Endometrium (tissue), 2 donors: ENCODE measurements at regions not wholly inside any gene's neighbourhood (a gene's known extent, or its start where the extent isn't known, plus 50 kb on each side); places are given as distances from the start of the nearest gene placed in this dataset.
A peak's percentile ranks its signal among the peaks of the same experiment; 100 is the strongest.

Source experiments
- FAIRE-seq: peaks from 2 replicates; lab custom pipeline; 2012; peaks lifted over from hg19 to GRCh38; lab: Jason Lieb, UNC
- donor health status: control.
- donor health status: control.

- FAIRE-seq: no peak
Observed at GRCh38 chr5:97600486-97600885, 417.4 kb upstream of the RIOK2 start.

- FAIRE-seq: no peak
Observed at GRCh38 chr5:97601651-97602050, 418.6 kb upstream of the RIOK2 start.

- no peak for FAIRE-seq
Observed at GRCh38 chr5:97606531-97606930, 423.5 kb upstream of the RIOK2 start.

GRCh38 chr5:97608501-97608900 is 425.5 kb upstream of the RIOK2 start:
- no peak for FAIRE-seq

- FAIRE-seq: no peak
Observed at GRCh38 chr5:97618721-97619120, 435.7 kb upstream of the RIOK2 start.

- FAIRE-seq: no peak
Observed at GRCh38 chr5:97623441-97623840, 440.4 kb upstream of the RIOK2 start.

GRCh38 chr5:97624886-97625285 is 441.8 kb upstream of the RIOK2 start:
- FAIRE-seq: no peak

GRCh38 chr5:97627272-97627671 is 444.2 kb upstream of the RIOK2 start:
- FAIRE-seq: no peak

- FAIRE-seq: no peak
Observed at GRCh38 chr5:97628031-97628430, 445.0 kb upstream of the RIOK2 start.

GRCh38 chr5:97628807-97629206 is 445.8 kb upstream of the RIOK2 start:
- FAIRE-seq: no peak

- no peak for FAIRE-seq
Observed at GRCh38 chr5:97629276-97629675, 446.2 kb upstream of the RIOK2 start.

- FAIRE-seq: no peak
Observed at GRCh38 chr5:97635553-97635952, 452.5 kb upstream of the RIOK2 start.

- no peak for FAIRE-seq
Observed at GRCh38 chr5:97636766-97637165, 453.7 kb upstream of the RIOK2 start.

GRCh38 chr5:97641081-97641480 is 458.0 kb upstream of the RIOK2 start:
- FAIRE-seq: no peak

GRCh38 chr5:97644206-97644605 is 461.2 kb upstream of the RIOK2 start:
- FAIRE-seq: no peak

GRCh38 chr5:97644896-97645295 is 461.8 kb upstream of the RIOK2 start:
- FAIRE-seq: no peak

GRCh38 chr5:97657239-97657638 is 474.2 kb upstream of the RIOK2 start:
- no peak for FAIRE-seq

- FAIRE-seq: no peak
Observed at GRCh38 chr5:97658116-97658900, 475.3 kb upstream of the RIOK2 start.

GRCh38 chr5:97666783-97667182 is 483.7 kb upstream of the RIOK2 start:
- FAIRE-seq: no peak

- FAIRE-seq: no peak
Observed at GRCh38 chr5:97670447-97670846, 487.4 kb upstream of the RIOK2 start.

- FAIRE-seq: no peak
Observed at GRCh38 chr5:97676608-97677007, 493.6 kb upstream of the RIOK2 start.

- FAIRE-seq: peak; percentile 75
Observed at GRCh38 chr5:97694091-97694490, 511.0 kb upstream of the RIOK2 start.

- no peak for FAIRE-seq
Observed at GRCh38 chr5:97714424-97714823, 531.4 kb upstream of the RIOK2 start.

- no peak for FAIRE-seq
Observed at GRCh38 chr5:97726106-97726505, 543.1 kb upstream of the RIOK2 start.
